HuH-7.5 (cell line): ENCODE measurements at regions not wholly inside any gene's neighbourhood (a gene's known extent, or its start where the extent isn't known, plus 50 kb on each side); places are given as distances from the start of the nearest gene placed in this dataset.
A peak's percentile ranks its signal among the peaks of the same experiment; 100 is the strongest.

Experiments
- DNase-seq: peaks from one replicate; pipeline ENCODE4 v3.0.0; 2011; ENCODE audit warnings: low spot score

GRCh38 chr2:153005071-153005730, 286.8 kb downstream of the ARL6IP6 start:
- no peak for DNase-seq

GRCh38 chr2:153004627-153005026, 286.2 kb downstream of the ARL6IP6 start:
- DNase-seq: no peak

- no peak for DNase-seq
Measured at GRCh38 chr2:152974146-152974545, 255.7 kb downstream of the ARL6IP6 start.

- DNase-seq: no peak
Measured at GRCh38 chr2:152971685-152972084, 253.3 kb downstream of the ARL6IP6 start.

- no peak for DNase-seq
Measured at GRCh38 chr2:152962446-152962845, 244.0 kb downstream of the ARL6IP6 start.

GRCh38 chr2:152961351-152961750, 242.9 kb downstream of the ARL6IP6 start:
- DNase-seq: no peak

- DNase-seq: no peak
Measured at GRCh38 chr2:152950126-152950525, 231.7 kb downstream of the ARL6IP6 start.

GRCh38 chr2:152944099-152944498, 225.7 kb downstream of the ARL6IP6 start:
- no peak for DNase-seq

- DNase-seq: no peak
Measured at GRCh38 chr2:152942940-152943440, 224.6 kb downstream of the ARL6IP6 start.

GRCh38 chr2:152930501-152930900, 212.1 kb downstream of the ARL6IP6 start:
- DNase-seq: no peak

- DNase-seq: no peak
Measured at GRCh38 chr2:152929628-152930027, 211.2 kb downstream of the ARL6IP6 start.

GRCh38 chr2:152925547-152926448, 207.4 kb downstream of the ARL6IP6 start:
- DNase-seq: peak; percentile 4

GRCh38 chr2:152924722-152925121, 206.3 kb downstream of the ARL6IP6 start:
- DNase-seq: no peak

- no peak for DNase-seq
Measured at GRCh38 chr2:152924219-152924618, 205.8 kb downstream of the ARL6IP6 start.

- no peak for DNase-seq
Measured at GRCh38 chr2:152920846-152921245, 202.4 kb downstream of the ARL6IP6 start.

- no peak for DNase-seq
Measured at GRCh38 chr2:152910970-152911369, 192.6 kb downstream of the ARL6IP6 start.

GRCh38 chr2:152907046-152907445, 188.6 kb downstream of the ARL6IP6 start:
- no peak for DNase-seq

- DNase-seq: no peak
Measured at GRCh38 chr2:152894051-152894450, 175.6 kb downstream of the ARL6IP6 start.

- no peak for DNase-seq
Measured at GRCh38 chr2:152890736-152891135, 172.3 kb downstream of the ARL6IP6 start.

GRCh38 chr2:152883951-152884487, 165.6 kb downstream of the ARL6IP6 start:
- no peak for DNase-seq

- DNase-seq: no peak
Measured at GRCh38 chr2:152881527-152881926, 163.1 kb downstream of the ARL6IP6 start.

- DNase-seq: no peak
Measured at GRCh38 chr2:152879275-152879674, 160.9 kb downstream of the ARL6IP6 start.
